HEK293 (cell line): ENCODE measurements at regions not wholly inside any gene's neighbourhood (a gene's known extent, or its start where the extent isn't known, plus 50 kb on each side); places are given as distances from the start of the nearest gene placed in this dataset.

Experiments
- CTCF ChIA-PET: fragments of 350-600 bp; formaldehyde crosslinking; extraction: SDS; loops from one replicate; lab custom pipeline; 2021; ENCODE audit warnings: antibody characterized with exemption; lab: Yijun Ruan, JAX
- POLR2A ChIA-PET: fragments of 300-600 bp; formaldehyde crosslinking; extraction: SDS; loops from one replicate; lab custom pipeline; 2020; ENCODE audit warnings: antibody characterized with exemption, inconsistent platforms; lab: Yijun Ruan, JAX
- H3K27ac ChIP-seq: fragments of 200-500 bp; sonication (Bioruptor generic); 2 replicates; pipeline ENCODE4 v1.5.1; 2014; ENCODE audit warnings: low read depth, low read length, control low read depth, inconsistent platforms; ENCODE audit errors: extremely low read depth
- H3K36me3 ChIP-seq, 2 experiments: fragments of 200-500 bp in 1 of 2; sonication (Bioruptor generic) in 1 of 2; 1 replicate in 1 of 2; 2 replicates in 1 of 2; pipeline ENCODE4 v1.5.1; 2014 to 2017; ENCODE audit warnings: inconsistent platforms in 2 of 2, low read length in 2 of 2; ENCODE audit not compliant: control insufficient read depth in 2 of 2, insufficient read depth in 1 of 2
- H3K4me1 ChIP-seq: fragments of 200-500 bp; sonication (Bioruptor generic); 2 replicates; pipeline ENCODE4 v1.5.1; 2014; ENCODE audit warnings: mild to moderate bottlenecking, low read length, inconsistent platforms; ENCODE audit not compliant: control insufficient read depth, insufficient read depth
- H3K4me3 ChIP-seq: 2 replicates; pipeline ENCODE4 v1.5.1; 2011; ENCODE audit warnings: low read depth, mild to moderate bottlenecking, control low read depth, low read length, moderate library complexity
- H3K9me3 ChIP-seq: fragments of 200-500 bp; sonication (Bioruptor generic); 2 replicates; pipeline ENCODE4 v1.5.1; 2014; ENCODE audit warnings: low read depth, low read length, inconsistent platforms; ENCODE audit not compliant: control insufficient read depth, insufficient read depth
- GLIS2 ChIP-seq: fragments of 450-650 bp; formaldehyde crosslinking; IDR thresholded peaks from 2 replicates; pipeline ENCODE4 v1.5.1; 2016; ENCODE audit warnings: missing biosample characterization, missing genetic modification characterization
- HOXA7 ChIP-seq: sonication (generic); formaldehyde crosslinking; IDR thresholded peaks from 2 replicates; pipeline ENCODE4 v1.8.1; 2022; ENCODE audit warnings: missing genetic modification reagents, borderline replicate concordance
- PRDM1 ChIP-seq: fragments of 450-650 bp; formaldehyde crosslinking; IDR thresholded peaks from 2 replicates; pipeline ENCODE4; 2016; ENCODE audit warnings: missing biosample characterization, missing genetic modification characterization
- REPIN1 ChIP-seq: fragments of 450-650 bp; formaldehyde crosslinking; IDR thresholded peaks from 2 replicates; pipeline ENCODE4 v1.5.1; 2017; ENCODE audit warnings: missing biosample characterization, missing genetic modification characterization, low read depth
- WT1 ChIP-seq: fragments of 450-650 bp; formaldehyde crosslinking; IDR thresholded peaks from 2 replicates; pipeline ENCODE4 v1.5.1; 2016; ENCODE audit warnings: missing biosample characterization, missing genetic modification characterization
- ZBTB8A ChIP-seq: fragments of 450-650 bp; formaldehyde crosslinking; IDR thresholded peaks from 2 replicates; pipeline ENCODE4 v1.5.1; 2016; ENCODE audit warnings: missing biosample characterization, missing genetic modification characterization
- ZFHX2 ChIP-seq: fragments of 450-650 bp; formaldehyde crosslinking; conservative IDR thresholded peaks from 2 replicates; pipeline ENCODE4 v1.5.1; 2016; ENCODE audit warnings: missing biosample characterization, missing genetic modification characterization
- ZFP3 ChIP-seq: fragments of 450-650 bp; formaldehyde crosslinking; IDR thresholded peaks from 2 replicates; pipeline ENCODE4 v1.5.1; 2016; ENCODE audit warnings: low read depth, missing biosample characterization, missing genetic modification characterization
- ZFP69B ChIP-seq: fragments of 450-650 bp; formaldehyde crosslinking; IDR thresholded peaks from 2 replicates; pipeline ENCODE4 v1.5.1; 2016; ENCODE audit warnings: missing biosample characterization, missing genetic modification characterization
- ZNF18 ChIP-seq: fragments of 450-650 bp; formaldehyde crosslinking; IDR thresholded peaks from 2 replicates; pipeline ENCODE4 v1.5.1; 2016; ENCODE audit warnings: missing biosample characterization, missing genetic modification characterization
- ZNF211 ChIP-seq: fragments of 450-650 bp; formaldehyde crosslinking; IDR thresholded peaks from 2 replicates; pipeline ENCODE4 v1.5.1; 2016; ENCODE audit warnings: low read depth, missing biosample characterization, missing genetic modification characterization
- ZNF221 ChIP-seq: fragments of 450-650 bp; formaldehyde crosslinking; IDR thresholded peaks from 2 replicates; pipeline ENCODE4 v1.5.1; 2017; ENCODE audit warnings: missing biosample characterization, missing genetic modification characterization, borderline replicate concordance
- ZNF223 ChIP-seq: fragments of 450-650 bp; formaldehyde crosslinking; IDR thresholded peaks from 2 replicates; pipeline ENCODE4 v1.5.1; 2016; ENCODE audit warnings: missing biosample characterization, missing genetic modification characterization
- ZNF24 ChIP-seq: fragments of 450-650 bp; formaldehyde crosslinking; IDR thresholded peaks from 2 replicates; pipeline ENCODE4 v1.5.1; 2016; ENCODE audit warnings: missing biosample characterization, missing genetic modification characterization
- ZNF324 ChIP-seq: fragments of 450-650 bp; formaldehyde crosslinking; IDR thresholded peaks from 2 replicates; pipeline ENCODE4 v1.5.1; 2016; ENCODE audit warnings: missing biosample characterization, missing genetic modification characterization
- ZNF335 ChIP-seq: fragments of 450-650 bp; formaldehyde crosslinking; conservative IDR thresholded peaks from 2 replicates; pipeline ENCODE4 v1.5.1; 2016; ENCODE audit warnings: missing biosample characterization, missing genetic modification characterization
- ZNF394 ChIP-seq: fragments of 450-650 bp; formaldehyde crosslinking; IDR thresholded peaks from 2 replicates; pipeline ENCODE4 v1.5.1; 2016; ENCODE audit warnings: missing biosample characterization, missing genetic modification characterization, mild to moderate bottlenecking, moderate library complexity, borderline replicate concordance
- ZNF416 ChIP-seq: fragments of 450-650 bp; formaldehyde crosslinking; IDR thresholded peaks from 2 replicates; pipeline ENCODE4 v1.5.1; 2016; ENCODE audit warnings: missing biosample characterization, missing genetic modification characterization
- ZNF513 ChIP-seq: fragments of 450-650 bp; IDR thresholded peaks from 2 replicates; pipeline ENCODE4 v1.5.1; 2018; ENCODE audit warnings: missing biosample characterization, missing genetic modification characterization
- ZNF521 ChIP-seq: fragments of 450-650 bp; formaldehyde crosslinking; IDR thresholded peaks from 2 replicates; pipeline ENCODE4 v1.5.1; 2017; ENCODE audit warnings: missing biosample characterization, mild to moderate bottlenecking, missing genetic modification characterization
- ZNF626 ChIP-seq: fragments of 450-650 bp; sonication (Bioruptor Pico); formaldehyde crosslinking; IDR thresholded peaks from 2 replicates; pipeline ENCODE4 v1.5.1; 2018; ENCODE audit warnings: missing biosample characterization, missing genetic modification characterization, inconsistent platforms
- ZNF654 ChIP-seq: fragments of 450-650 bp; formaldehyde crosslinking; IDR thresholded peaks from 2 replicates; pipeline ENCODE4 v1.5.1; 2016; ENCODE audit warnings: low read depth, missing biosample characterization, missing genetic modification characterization
- ZNF777 ChIP-seq: fragments of 450-650 bp; formaldehyde crosslinking; IDR thresholded peaks from 2 replicates; pipeline ENCODE4 v1.5.1; 2017; ENCODE audit warnings: missing biosample characterization, missing genetic modification characterization, borderline replicate concordance
- TF ChIP-seq, protein P1 (sequence below): fragments of 450-650 bp; formaldehyde crosslinking; IDR thresholded peaks from 2 replicates; pipeline ENCODE4 v1.5.1; 2017; ENCODE audit warnings: missing biosample characterization, missing genetic modification characterization
- TF ChIP-seq, protein P2 (sequence below): fragments of 450-650 bp; formaldehyde crosslinking; IDR thresholded peaks from 2 replicates; pipeline ENCODE4 v1.5.1; 2016; ENCODE audit warnings: missing biosample characterization, missing genetic modification characterization
- TF ChIP-seq, protein P3 (sequence below): fragments of 450-650 bp; formaldehyde crosslinking; IDR thresholded peaks from 2 replicates; pipeline ENCODE4 v1.5.1; 2017; ENCODE audit warnings: missing biosample characterization, missing genetic modification characterization
- TF ChIP-seq, protein P4 (sequence below): fragments of 450-650 bp; formaldehyde crosslinking; IDR thresholded peaks from 2 replicates; pipeline ENCODE4 v1.5.1; 2017; ENCODE audit warnings: missing biosample characterization, mild to moderate bottlenecking, missing genetic modification characterization, moderate library complexity

DNA sequence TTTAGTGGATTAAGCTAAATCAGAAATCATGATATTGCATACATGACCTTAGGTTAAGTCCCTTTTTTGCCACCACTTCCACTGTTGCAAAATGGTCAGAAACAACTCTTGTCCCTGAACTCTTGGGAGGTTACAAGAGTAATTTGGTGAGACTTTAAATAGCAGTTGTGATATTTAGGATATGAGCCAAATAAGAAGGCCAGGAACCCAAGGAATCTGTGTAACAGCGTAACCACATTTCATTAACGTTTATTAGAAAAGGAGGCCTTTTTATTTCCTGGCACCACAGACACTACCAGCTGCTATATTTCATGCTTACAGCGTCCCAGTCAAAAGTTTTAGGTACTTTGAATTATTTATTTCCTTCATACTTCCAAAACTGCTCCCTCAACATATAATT, 268.0 kb downstream of the GPD2 start:
- CTCF ChIA-PET, result no interaction called here
- H3K4me3 ChIP-seq, result no peak overlapping the region
- no peaks in the 10 kb centered on the region for H3K36me3 ChIP-seq
- no peak overlapping the region for H3K27ac ChIP-seq
- TF ChIP-seq ZNF221 (tag by site-specific recombination), result no peak
- TF ChIP-seq ZNF24 (tag by site-specific recombination), result no peak
- no peak for TF ChIP-seq ZNF324 (tag by site-specific recombination)
- no peak for TF ChIP-seq ZFP69B (tag by site-specific recombination)
- TF ChIP-seq ZNF777, result no peak
- TF ChIP-seq, protein P1, sequence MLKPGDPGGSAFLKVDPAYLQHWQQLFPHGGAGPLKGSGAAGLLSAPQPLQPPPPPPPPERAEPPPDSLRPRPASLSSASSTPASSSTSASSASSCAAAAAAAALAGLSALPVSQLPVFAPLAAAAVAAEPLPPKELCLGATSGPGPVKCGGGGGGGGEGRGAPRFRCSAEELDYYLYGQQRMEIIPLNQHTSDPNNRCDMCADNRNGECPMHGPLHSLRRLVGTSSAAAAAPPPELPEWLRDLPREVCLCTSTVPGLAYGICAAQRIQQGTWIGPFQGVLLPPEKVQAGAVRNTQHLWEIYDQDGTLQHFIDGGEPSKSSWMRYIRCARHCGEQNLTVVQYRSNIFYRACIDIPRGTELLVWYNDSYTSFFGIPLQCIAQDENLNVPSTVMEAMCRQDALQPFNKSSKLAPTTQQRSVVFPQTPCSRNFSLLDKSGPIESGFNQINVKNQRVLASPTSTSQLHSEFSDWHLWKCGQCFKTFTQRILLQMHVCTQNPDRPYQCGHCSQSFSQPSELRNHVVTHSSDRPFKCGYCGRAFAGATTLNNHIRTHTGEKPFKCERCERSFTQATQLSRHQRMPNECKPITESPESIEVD, result no peak
- TF ChIP-seq ZNF211 (tag by site-specific recombination), result no peak
- no peak for TF ChIP-seq GLIS2 (tag by site-specific recombination)
- TF ChIP-seq ZNF654 (tag by site-specific recombination), result no peak
- no peak for TF ChIP-seq HOXA7 (CRISPR knock-in tag)
- TF ChIP-seq ZNF626 (tag by site-specific recombination), result no peak
- no peak for TF ChIP-seq ZNF394 (tag by site-specific recombination)
- TF ChIP-seq, protein P2, sequence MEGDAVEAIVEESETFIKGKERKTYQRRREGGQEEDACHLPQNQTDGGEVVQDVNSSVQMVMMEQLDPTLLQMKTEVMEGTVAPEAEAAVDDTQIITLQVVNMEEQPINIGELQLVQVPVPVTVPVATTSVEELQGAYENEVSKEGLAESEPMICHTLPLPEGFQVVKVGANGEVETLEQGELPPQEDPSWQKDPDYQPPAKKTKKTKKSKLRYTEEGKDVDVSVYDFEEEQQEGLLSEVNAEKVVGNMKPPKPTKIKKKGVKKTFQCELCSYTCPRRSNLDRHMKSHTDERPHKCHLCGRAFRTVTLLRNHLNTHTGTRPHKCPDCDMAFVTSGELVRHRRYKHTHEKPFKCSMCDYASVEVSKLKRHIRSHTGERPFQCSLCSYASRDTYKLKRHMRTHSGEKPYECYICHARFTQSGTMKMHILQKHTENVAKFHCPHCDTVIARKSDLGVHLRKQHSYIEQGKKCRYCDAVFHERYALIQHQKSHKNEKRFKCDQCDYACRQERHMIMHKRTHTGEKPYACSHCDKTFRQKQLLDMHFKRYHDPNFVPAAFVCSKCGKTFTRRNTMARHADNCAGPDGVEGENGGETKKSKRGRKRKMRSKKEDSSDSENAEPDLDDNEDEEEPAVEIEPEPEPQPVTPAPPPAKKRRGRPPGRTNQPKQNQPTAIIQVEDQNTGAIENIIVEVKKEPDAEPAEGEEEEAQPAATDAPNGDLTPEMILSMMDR (tag by site-specific recombination), result no peak
- H3K4me1 ChIP-seq, result peaks cover 5% of the 10 kb centered on the region; the same call in 1 of the 2 replicates
- POLR2A ChIA-PET, result no interaction called here
- no peaks in the 10 kb centered on the region for H3K9me3 ChIP-seq

DNA sequence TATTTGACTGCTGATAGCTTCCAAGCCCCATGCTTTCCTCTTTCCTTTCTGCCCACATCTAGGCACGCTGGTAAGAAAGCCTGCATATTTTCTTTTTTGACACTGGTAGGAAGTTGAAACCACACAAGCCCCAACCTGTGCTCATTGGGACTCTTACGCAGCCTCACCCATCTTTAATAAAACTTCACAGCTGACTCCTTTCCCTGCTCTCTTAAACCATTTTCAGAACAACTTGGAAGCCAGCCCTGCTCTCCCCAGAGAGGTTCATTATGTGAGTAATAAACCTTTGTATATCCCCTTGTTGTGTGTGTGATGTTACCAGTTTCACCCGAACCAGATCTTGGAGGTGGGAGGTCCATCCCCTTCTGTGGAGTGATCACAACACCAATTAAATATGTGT, 268.4 kb downstream of the GPD2 start:
- no peak overlapping the region for H3K27ac ChIP-seq
- no peak overlapping the region for H3K4me3 ChIP-seq
- CTCF ChIA-PET, result no interaction called here
- POLR2A ChIA-PET, result no interaction called here
- no peaks in the 10 kb centered on the region for H3K9me3 ChIP-seq
- TF ChIP-seq PRDM1 (tag by site-specific recombination) (no peak), ZBTB8A (tag by site-specific recombination) (no peak), ZNF513 (tag by site-specific recombination) (no peak), ZNF521 (tag by site-specific recombination) (no peak), ZFP3 (tag by site-specific recombination) (no peak), REPIN1 (tag by site-specific recombination) (no peak), ZNF335 (tag by site-specific recombination) (no peak), WT1 (tag by site-specific recombination) (no peak), ZNF18 (tag by site-specific recombination) (no peak), ZNF416 (tag by site-specific recombination) (no peak), ZNF223 (tag by site-specific recombination) (no peak), ZFHX2 (tag by site-specific recombination) (no peak)
- TF ChIP-seq, protein P3, sequence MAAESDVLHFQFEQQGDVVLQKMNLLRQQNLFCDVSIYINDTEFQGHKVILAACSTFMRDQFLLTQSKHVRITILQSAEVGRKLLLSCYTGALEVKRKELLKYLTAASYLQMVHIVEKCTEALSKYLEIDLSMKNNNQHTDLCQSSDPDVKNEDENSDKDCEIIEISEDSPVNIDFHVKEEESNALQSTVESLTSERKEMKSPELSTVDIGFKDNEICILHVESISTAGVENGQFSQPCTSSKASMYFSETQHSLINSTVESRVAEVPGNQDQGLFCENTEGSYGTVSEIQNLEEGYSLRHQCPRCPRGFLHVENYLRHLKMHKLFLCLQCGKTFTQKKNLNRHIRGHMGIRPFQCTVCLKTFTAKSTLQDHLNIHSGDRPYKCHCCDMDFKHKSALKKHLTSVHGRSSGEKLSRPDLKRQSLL (tag by site-specific recombination), result no peak
- TF ChIP-seq, protein P4, sequence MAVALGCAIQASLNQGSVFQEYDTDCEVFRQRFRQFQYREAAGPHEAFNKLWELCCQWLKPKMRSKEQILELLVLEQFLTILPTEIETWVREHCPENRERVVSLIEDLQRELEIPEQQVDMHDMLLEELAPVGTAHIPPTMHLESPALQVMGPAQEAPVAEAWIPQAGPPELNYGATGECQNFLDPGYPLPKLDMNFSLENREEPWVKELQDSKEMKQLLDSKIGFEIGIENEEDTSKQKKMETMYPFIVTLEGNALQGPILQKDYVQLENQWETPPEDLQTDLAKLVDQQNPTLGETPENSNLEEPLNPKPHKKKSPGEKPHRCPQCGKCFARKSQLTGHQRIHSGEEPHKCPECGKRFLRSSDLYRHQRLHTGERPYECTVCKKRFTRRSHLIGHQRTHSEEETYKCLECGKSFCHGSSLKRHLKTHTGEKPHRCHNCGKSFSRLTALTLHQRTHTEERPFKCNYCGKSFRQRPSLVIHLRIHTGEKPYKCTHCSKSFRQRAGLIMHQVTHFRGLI (tag by site-specific recombination), result no peak
- TF ChIP-seq, all 188 proteins: peak for 0
- peaks cover 5% of the 10 kb centered on the region; the same call in 1 of the 2 replicates for H3K4me1 ChIP-seq
- H3K36me3 ChIP-seq, result no peaks in the 10 kb centered on the region
